CD4-positive, alpha-beta T cell (primary cell): ENCODE measurements at regions not wholly inside any gene's neighbourhood (a gene's known extent, or its start where the extent isn't known, plus 50 kb on each side); places are given as distances from the start of the nearest gene placed in this dataset.

Source experiments
- ATAC-seq: fragments of 200-7000 bp; cut with Tn5 transposase; one replicate; pipeline ENCODE4 v1.10.0; 2022; ENCODE audit warnings: mild to moderate bottlenecking; ENCODE audit not compliant: poor library complexity
- CTCF ChIA-PET: fragments of 350-600 bp; sonication (Branson Sonifier 250); formaldehyde crosslinking; loops from one replicate; lab custom pipeline; 2021; ENCODE audit warnings: antibody characterized with exemption, inconsistent platforms; lab: Charles Lee
- POLR2A ChIA-PET: fragments of 350-600 bp; sonication (Branson Sonifier 250); formaldehyde crosslinking; loops from one replicate; lab custom pipeline; 2021; ENCODE audit warnings: antibody characterized with exemption, inconsistent platforms; lab: Charles Lee
- DNase-seq, 14 experiments: peaks; one replicate each; pipeline ENCODE4 v3.0.0-alpha.2; 2013 to 2020; ENCODE audit warnings: mixed read lengths in 2 of 14
- H3K27ac ChIP-seq, 2 donors: one replicate each; pipeline versions ENCODE4 v1.5.1 to v1.7.0; 2013; ENCODE audit warnings: low read length in 2 of 2, low read depth in 1 of 2, mild to moderate bottlenecking in 1 of 2
- H3K27me3 ChIP-seq, 2 experiments: 1 replicate in 1 of 2; 2 replicates in 1 of 2; pipeline versions ENCODE4 v1.6.1 to v1.7.0; 2013; ENCODE audit warnings: low read length in 2 of 2, control low read depth in 1 of 2, mild to moderate bottlenecking in 1 of 2, moderate library complexity in 1 of 2; ENCODE audit not compliant: insufficient read depth in 2 of 2, control insufficient read depth in 1 of 2
- H3K36me3 ChIP-seq: one replicate; pipeline ENCODE4 v1.6.1; 2013; ENCODE audit warnings: low read length, control low read depth; ENCODE audit not compliant: insufficient read depth
- H3K4me1 ChIP-seq: one replicate; pipeline ENCODE4 v1.6.1; 2013; ENCODE audit warnings: low read length, control low read depth; ENCODE audit not compliant: insufficient read depth
- H3K4me3 ChIP-seq: one replicate; pipeline ENCODE4 v1.5.1; 2013; ENCODE audit warnings: mild to moderate bottlenecking, low read length, moderate library complexity
- H3K9me3 ChIP-seq, 2 experiments: 1 replicate in 1 of 2; 2 replicates in 1 of 2; pipeline versions ENCODE4 v1.6.1 to v1.7.0; 2013; ENCODE audit warnings: low read length in 2 of 2, mild to moderate bottlenecking in 2 of 2, control low read depth in 1 of 2, moderate library complexity in 1 of 2; ENCODE audit not compliant: control insufficient read depth in 1 of 2, insufficient read depth in 1 of 2
- H3K27ac Mint-ChIP-seq: one replicate; pipeline ENCODE4 v1.8.0; 2020; ENCODE audit warnings: mixed read lengths
- H3K27me3 Mint-ChIP-seq: one replicate; pipeline ENCODE4 v1.8.0; 2021; ENCODE audit warnings: mixed read lengths
- H3K36me3 Mint-ChIP-seq: one replicate; pipeline ENCODE4 v1.8.0; 2021; ENCODE audit warnings: low read depth, mixed read lengths
- H3K4me1 Mint-ChIP-seq: one replicate; pipeline ENCODE4 v1.8.0; 2021; ENCODE audit warnings: low read depth, mixed read lengths
- H3K4me3 Mint-ChIP-seq: one replicate; pipeline ENCODE4 v1.8.0; 2020; ENCODE audit warnings: mild to moderate bottlenecking, mixed read lengths
- H3K9me3 Mint-ChIP-seq: one replicate; pipeline ENCODE4 v1.8.0; 2020; ENCODE audit warnings: mixed read lengths
- CTCF ChIP-seq: fragments of 200-600 bp; IDR thresholded peaks from one replicate; pipeline ENCODE4 v1.8.0; 2022; ENCODE audit warnings: antibody characterized with exemption, mild to moderate bottlenecking
- intact Hi-C, 2 experiments: fragments of 100-400 bp; cut with DNase I in 1 of 2; cut with micrococcal nuclease in 1 of 2; formaldehyde crosslinking; loops; one replicate each; pipeline versions ENCODE4 v1.15.1 to v1.9.0; 2023 to 2025; cut with DNase I, micrococcal nuclease

GRCh38 chr4:161188578-161188977 lies 975.2 kb downstream of the FSTL5 start:
- ChIA-PET POLR2A (no interaction called here), CTCF (no interaction called here)
- H3K36me3 Mint-ChIP-seq: no peaks in the 10 kb centered on the region
- TF ChIP-seq CTCF: no peak
- ATAC-seq: no peak
- H3K27me3 Mint-ChIP-seq: no peaks in the 10 kb centered on the region
- H3K4me3 ChIP-seq: no peak overlapping the region
- no peaks in the 10 kb centered on the region for H3K4me1 Mint-ChIP-seq
- no peaks in the 10 kb centered on the region for H3K4me1 ChIP-seq
- no peak overlapping the region for H3K27ac ChIP-seq
- no peak overlapping the region for H3K4me3 Mint-ChIP-seq
- H3K27me3 ChIP-seq: no peaks in the 10 kb centered on the region
- no peaks in the 10 kb centered on the region for H3K9me3 ChIP-seq
- no peaks in the 10 kb centered on the region for H3K36me3 ChIP-seq
- intact Hi-C loops: no loop called here
- no peak for DNase-seq
- no peak overlapping the region for H3K27ac Mint-ChIP-seq
- H3K9me3 Mint-ChIP-seq: no peaks in the 10 kb centered on the region

- no peak overlapping the region for H3K27ac ChIP-seq
- ATAC-seq (no peak), DNase-seq (no peak)
- Mint-ChIP-seq H3K27ac (no peak overlapping the region), H3K9me3 (no peaks in the 10 kb centered on the region), H3K36me3 (no peaks in the 10 kb centered on the region), H3K4me3 (no peak overlapping the region), H3K4me1 (no peaks in the 10 kb centered on the region), H3K27me3 (no peaks in the 10 kb centered on the region)
- no peaks in the 10 kb centered on the region for H3K36me3 ChIP-seq
- no peak for TF ChIP-seq CTCF
- H3K27me3 ChIP-seq: no peaks in the 10 kb centered on the region
- H3K9me3 ChIP-seq: no peaks in the 10 kb centered on the region
- CTCF ChIA-PET: no interaction called here
- no peak overlapping the region for H3K4me3 ChIP-seq
- H3K4me1 ChIP-seq: no peaks in the 10 kb centered on the region
- POLR2A ChIA-PET: no interaction called here
- intact Hi-C loops: no loop called here
These were observed 976.2 kb downstream of the FSTL5 start for GRCh38 chr4:161187569-161187968.

- intact Hi-C loops: no loop called here
- no peak overlapping the region for H3K4me3 Mint-ChIP-seq
- Histone ChIP-seq H3K9me3 (no peaks in the 10 kb centered on the region), H3K4me3 (no peak overlapping the region), H3K4me1 (no peaks in the 10 kb centered on the region), H3K36me3 (no peaks in the 10 kb centered on the region), H3K27ac (no peak overlapping the region), H3K27me3 (no peaks in the 10 kb centered on the region)
- H3K36me3 Mint-ChIP-seq: no peaks in the 10 kb centered on the region
- ATAC-seq: no peak
- TF ChIP-seq CTCF: no peak
- H3K27me3 Mint-ChIP-seq: no peaks in the 10 kb centered on the region
- H3K4me1 Mint-ChIP-seq: no peaks in the 10 kb centered on the region
- H3K9me3 Mint-ChIP-seq: peaks cover 1% of the 10 kb centered on the region
- ChIA-PET POLR2A (no interaction called here), CTCF (no interaction called here)
- no peak overlapping the region for H3K27ac Mint-ChIP-seq
- DNase-seq: no peak
These were observed 977.0 kb downstream of the FSTL5 start for GRCh38 chr4:161186750-161187149.
